ENCODE measurements at regions not wholly inside any gene's neighbourhood (a gene's known extent, or its start where the extent isn't known, plus 50 kb on each side); places are given as distances from the start of the nearest gene placed in this dataset.

- DNase-seq (ENCODE audit: low read depth in 2 of 2) = no peak
Measured at GRCh38 chr4:37555322-37555721, 130.9 kb downstream of the RELL1 start.

- DNase-seq (ENCODE audit: low read depth in 2 of 2) = peak in 1 of 2 donors; percentile 67
Measured at GRCh38 chr4:37549866-37550265, 136.3 kb downstream of the RELL1 start.

- peak in 1 of 2 donors; percentile 81 for DNase-seq (ENCODE audit: low read depth in 2 of 2)
Measured at GRCh38 chr4:37549041-37549440, 137.1 kb downstream of the RELL1 start.

GRCh38 chr4:37546586-37546985 lies 139.6 kb downstream of the RELL1 start:
- no peak for DNase-seq (ENCODE audit: low read depth in 2 of 2)

- DNase-seq (ENCODE audit: low read depth in 2 of 2) = no peak
Measured at GRCh38 chr4:37542706-37543105, 143.5 kb downstream of the RELL1 start.

- DNase-seq (ENCODE audit: low read depth in 2 of 2) = no peak
Measured at GRCh38 chr4:37541956-37542355, 144.2 kb downstream of the RELL1 start.

GRCh38 chr4:37540486-37540885 lies 145.7 kb downstream of the RELL1 start:
- DNase-seq (ENCODE audit: low read depth in 2 of 2) = no peak

- DNase-seq (ENCODE audit: low read depth in 2 of 2) = no peak
Measured at GRCh38 chr4:37538931-37539330, 147.2 kb downstream of the RELL1 start.

- peak in 1 of 2 donors; percentile 3 for DNase-seq (ENCODE audit: low read depth in 2 of 2)
Measured at GRCh38 chr4:37537484-37537883, 148.7 kb downstream of the RELL1 start.

GRCh38 chr4:37535872-37536271 lies 150.3 kb downstream of the RELL1 start:
- no peak for DNase-seq (ENCODE audit: low read depth in 2 of 2)

- no peak for DNase-seq (ENCODE audit: low read depth in 2 of 2)
Measured at GRCh38 chr4:37533286-37534033, 152.7 kb downstream of the RELL1 start.

GRCh38 chr4:37531151-37531550 lies 155.0 kb downstream of the RELL1 start:
- DNase-seq (ENCODE audit: low read depth in 2 of 2) = no peak

- DNase-seq (ENCODE audit: low read depth in 2 of 2) = no peak
Measured at GRCh38 chr4:37530451-37530850, 155.7 kb downstream of the RELL1 start.

GRCh38 chr4:37528166-37528885 lies 157.8 kb downstream of the RELL1 start:
- no peak for DNase-seq (ENCODE audit: low read depth in 2 of 2)

- no peak for DNase-seq (ENCODE audit: low read depth in 2 of 2)
Measured at GRCh38 chr4:37524267-37524666, 161.9 kb downstream of the RELL1 start.

- DNase-seq (ENCODE audit: low read depth in 2 of 2) = no peak
Measured at GRCh38 chr4:37522996-37523395, 163.2 kb downstream of the RELL1 start.

- DNase-seq (ENCODE audit: low read depth in 2 of 2) = no peak
Measured at GRCh38 chr4:37517326-37517725, 168.8 kb downstream of the RELL1 start.

GRCh38 chr4:37516057-37516775 lies 170.0 kb downstream of the RELL1 start:
- no peak for DNase-seq (ENCODE audit: low read depth in 2 of 2)

GRCh38 chr4:37510626-37511025 lies 175.6 kb downstream of the RELL1 start:
- no peak for DNase-seq (ENCODE audit: low read depth in 2 of 2)

GRCh38 chr4:37503261-37503660 lies 182.9 kb downstream of the RELL1 start:
- no peak for DNase-seq (ENCODE audit: low read depth in 2 of 2)

GRCh38 chr4:37502070-37502469 lies 184.1 kb downstream of the RELL1 start:
- no peak for DNase-seq (ENCODE audit: low read depth in 2 of 2)
